RPMI8226 (cell line): ENCODE measurements at regions not wholly inside any gene's neighbourhood (a gene's known extent, or its start where the extent isn't known, plus 50 kb on each side); places are given as distances from the start of the nearest gene placed in this dataset.
"Not testable (repeated sequence)": the region's sequence is repeated elsewhere in the genome, so short reads cannot be mapped to it uniquely, and the experiment has no call there.

ENCODE experiments used
- DNase-seq: peaks from one replicate; pipeline ENCODE4 v3.0.0-alpha.2; 2015

DNA sequence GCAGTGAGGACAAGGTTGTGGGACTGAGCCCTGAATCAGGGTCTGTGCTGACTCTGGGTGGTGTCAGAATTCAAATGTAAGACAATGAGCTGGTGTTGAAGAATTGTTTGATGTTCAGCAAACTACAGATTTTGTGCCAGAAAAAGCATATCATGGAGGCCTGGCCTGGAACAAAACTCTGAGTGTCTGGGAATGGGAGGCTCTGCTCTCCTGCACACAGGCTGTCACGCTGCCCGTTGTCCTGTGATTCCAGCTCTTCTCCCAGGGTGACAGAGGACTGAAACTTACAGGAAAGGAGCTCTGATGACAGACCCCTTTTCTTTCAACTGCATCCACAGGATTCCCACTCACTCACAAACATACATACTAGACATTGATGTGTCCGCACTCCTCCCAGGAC is 120.1 kb downstream of the ZNF486 start:
- DNase-seq, result no peak

DNA sequence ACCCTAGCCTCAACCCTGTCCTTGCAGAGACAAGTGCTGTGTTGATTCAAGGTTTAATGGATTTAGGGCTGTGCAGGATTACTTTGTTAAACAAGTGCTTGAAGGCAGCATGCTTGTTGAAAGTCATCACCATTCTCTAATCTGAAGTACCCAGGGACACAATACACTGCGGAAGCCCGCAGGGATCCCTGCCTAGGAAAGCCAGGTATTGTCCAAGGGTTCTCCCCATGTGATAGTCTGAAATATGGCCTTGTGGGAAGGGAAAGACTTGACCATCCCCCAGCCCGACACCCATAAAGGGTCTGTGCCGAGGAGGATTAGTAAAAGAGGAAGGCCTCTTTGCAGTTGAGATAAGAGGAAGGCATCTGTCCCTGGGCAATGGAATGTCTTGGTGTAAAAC is 118.9 kb downstream of the ZNF486 start:
- DNase-seq, result not testable (repeated sequence)

DNA sequence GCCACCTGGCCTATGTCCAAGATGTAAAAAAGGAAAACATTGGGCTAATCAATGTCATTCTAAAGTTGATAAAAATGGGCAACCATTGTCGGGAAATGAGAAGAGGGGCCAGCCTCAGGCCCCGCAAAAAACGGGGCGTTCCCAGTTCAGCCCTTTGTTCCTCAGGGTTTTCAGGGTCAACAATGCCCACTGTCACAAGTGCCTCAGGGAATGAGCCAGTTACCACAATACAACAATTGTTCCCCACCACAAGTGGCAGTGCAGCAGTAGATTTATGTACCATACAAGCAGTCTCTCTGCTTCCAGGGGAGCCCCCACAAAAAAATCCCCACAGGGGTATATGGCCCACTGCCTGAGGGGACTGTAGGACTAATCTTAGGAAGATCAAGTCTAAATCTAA is 112.5 kb downstream of the ZNF486 start:
- DNase-seq, result no peak

DNA sequence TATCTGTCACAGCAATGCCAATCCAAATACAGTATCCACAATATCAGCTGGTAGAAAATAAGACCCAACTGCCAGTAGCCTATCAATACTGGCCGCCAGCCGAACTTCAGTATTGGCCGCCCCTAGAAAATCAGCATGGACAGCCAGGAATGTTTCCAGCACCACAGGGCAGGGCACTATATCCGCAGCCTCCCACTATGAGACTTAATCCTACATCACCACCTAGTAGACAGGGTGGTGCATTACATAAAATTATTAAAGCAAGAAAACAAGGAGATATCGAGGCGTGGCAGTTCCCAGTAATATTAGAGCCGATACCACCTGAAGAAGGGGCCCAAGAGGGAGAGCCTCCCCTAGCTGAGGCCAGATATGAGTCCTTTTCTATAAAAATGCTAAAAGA is 111.3 kb downstream of the ZNF486 start:
- no peak for DNase-seq

DNA sequence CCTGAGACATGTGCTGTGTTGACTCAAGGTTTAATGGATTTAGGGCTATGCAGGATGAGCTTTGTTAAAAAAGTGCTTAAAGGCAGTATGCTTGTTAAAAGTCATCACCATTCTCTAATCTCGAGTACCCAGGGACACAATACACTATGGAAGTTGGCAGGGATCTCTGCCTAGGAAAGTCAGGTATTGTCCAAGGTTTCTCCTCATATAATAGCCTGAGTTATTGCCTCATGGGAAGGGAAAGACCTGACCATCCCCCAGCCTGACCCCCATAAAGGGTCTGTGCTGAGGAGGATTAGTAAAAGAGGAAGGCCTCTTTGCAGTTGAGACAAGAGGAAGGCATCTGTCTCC is 109.7 kb downstream of the ZNF486 start:
- DNase-seq, result not testable (repeated sequence)

DNA sequence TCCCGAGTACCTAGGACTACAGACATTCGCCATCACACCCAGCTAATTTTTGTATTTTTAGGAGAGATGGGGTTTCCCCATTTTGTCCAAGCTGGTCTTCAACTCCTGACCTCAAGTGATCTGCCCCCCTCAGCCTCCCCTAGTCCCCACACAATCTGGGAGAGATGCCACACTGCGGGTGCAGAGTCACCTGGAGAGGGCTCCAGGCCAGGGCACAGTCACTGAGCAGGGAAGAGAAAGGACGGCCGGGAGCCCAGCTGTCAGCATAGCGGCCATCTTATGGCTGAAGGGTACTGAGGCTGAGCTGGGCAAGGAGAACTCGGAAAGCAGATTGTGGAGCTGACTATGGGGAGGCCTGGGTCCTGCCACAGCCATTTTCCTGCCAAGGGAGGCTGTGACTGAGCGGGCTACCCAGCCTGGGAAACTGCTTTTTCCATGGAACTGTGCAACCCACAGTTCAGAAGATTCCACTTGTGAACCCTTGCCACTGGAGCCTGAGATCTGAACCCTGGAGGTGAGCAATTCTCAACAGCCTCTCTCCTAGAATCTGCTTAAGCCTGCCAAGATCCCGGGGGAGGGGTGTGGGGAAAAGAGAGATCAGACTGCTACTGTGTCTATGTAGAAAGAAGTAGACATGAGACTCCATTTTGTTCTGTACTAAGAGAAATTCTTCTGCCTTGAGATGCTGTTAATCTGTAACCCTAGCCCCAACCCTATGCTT is 109.2 kb downstream of the ZNF486 start:
- DNase-seq, result no peak

DNA sequence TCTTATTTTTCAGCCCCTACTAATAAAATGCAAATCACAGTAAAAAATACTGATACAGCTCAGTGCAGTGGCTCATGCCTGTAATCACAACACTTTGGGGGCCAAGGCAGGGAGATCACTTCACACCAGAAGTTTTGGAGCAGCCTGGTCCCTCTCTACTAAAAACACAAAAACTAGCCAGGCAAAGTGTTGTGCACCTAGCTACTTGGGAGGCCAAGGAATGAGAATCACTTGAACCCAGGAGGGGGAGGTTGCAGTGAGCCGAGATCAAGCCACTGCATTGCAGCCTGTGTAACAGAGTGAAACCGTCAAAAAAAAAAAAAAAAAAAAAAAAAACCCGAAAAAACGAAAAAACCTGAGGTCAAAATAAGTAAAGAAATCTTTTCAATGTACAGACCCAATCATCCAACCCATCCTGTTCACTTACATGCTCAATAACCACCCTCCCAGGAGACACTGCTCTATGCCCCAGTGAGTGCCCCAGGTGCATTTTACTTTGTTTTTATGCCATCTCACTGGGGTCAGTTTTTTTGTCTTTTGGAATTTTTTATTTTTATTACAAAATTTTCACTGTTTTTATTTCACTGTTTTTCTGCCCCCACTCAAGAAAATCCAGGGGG is 107.0 kb downstream of the ZNF486 start:
- DNase-seq, result no peak

DNA sequence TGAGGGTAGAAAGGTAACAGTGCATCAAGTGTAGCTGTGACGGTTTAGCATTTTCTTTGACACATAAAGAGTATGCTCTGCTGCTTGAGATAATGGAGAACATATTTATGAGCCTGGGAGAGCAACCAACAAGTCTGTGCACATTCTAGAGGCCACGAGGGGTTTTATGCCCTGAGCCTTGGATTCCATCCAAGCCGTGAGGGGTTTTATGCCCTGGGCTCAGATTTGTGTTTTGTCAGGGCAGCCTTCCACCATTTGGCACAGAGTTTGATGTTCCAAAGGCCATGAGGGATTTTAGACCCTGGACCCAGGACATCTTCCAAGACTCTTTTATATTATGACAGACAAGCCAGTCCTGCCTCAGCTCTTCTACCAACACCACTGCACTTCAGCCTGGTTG is 106.4 kb downstream of the ZNF486 start:
- DNase-seq, result no peak

DNA sequence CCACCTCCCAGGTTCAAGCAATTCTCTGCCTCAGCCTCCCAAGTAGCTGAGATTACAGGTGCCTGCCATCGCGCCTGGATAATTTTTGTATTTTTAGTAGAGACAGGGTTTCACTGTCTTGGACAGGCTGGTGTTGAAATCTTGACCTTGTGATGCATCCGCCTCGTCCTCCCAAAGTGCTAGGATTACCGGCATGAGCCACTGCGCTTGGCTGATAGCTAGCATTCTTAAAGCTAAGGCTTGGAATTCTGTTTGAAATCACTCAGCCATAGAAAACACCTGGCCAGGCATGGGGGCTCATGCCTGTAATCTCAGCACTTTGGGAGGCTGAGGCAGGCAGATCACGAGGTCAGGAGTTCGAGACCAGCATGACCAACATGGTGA is 105.6 kb downstream of the ZNF486 start:
- DNase-seq, result not testable (repeated sequence)

DNA sequence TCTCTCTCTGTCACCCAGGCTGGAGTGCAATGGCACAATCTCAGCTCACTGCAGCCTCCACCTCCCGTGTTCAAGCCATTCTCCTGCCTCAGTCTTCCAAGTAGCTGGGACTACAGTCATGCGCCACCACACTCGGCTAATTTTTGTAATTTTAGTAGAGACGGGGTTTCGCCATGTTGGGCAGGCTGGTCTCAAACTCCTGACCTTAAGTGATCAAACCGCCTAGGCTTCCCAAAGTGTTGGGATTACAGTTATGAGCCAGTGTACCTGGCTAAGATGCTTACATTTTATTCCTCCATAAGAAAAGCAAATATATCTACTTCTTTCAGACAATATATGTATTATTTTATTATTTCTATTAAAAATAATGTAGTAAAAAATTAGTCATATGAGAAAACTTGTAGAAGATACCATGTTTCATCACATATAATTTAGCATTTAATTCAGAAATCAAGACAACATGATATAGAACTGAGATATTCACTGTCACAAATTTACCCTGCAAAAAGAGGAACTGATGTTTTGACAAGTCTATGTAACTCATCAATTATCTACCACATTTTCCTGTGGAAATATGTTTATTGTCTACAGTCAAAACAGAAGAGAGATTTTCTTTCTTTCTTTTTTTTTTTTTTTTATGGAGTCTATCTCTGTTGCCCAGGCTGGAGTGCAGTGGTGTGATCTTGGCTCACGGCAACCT is 105.1 kb downstream of the ZNF486 start:
- not testable (repeated sequence) for DNase-seq

DNA sequence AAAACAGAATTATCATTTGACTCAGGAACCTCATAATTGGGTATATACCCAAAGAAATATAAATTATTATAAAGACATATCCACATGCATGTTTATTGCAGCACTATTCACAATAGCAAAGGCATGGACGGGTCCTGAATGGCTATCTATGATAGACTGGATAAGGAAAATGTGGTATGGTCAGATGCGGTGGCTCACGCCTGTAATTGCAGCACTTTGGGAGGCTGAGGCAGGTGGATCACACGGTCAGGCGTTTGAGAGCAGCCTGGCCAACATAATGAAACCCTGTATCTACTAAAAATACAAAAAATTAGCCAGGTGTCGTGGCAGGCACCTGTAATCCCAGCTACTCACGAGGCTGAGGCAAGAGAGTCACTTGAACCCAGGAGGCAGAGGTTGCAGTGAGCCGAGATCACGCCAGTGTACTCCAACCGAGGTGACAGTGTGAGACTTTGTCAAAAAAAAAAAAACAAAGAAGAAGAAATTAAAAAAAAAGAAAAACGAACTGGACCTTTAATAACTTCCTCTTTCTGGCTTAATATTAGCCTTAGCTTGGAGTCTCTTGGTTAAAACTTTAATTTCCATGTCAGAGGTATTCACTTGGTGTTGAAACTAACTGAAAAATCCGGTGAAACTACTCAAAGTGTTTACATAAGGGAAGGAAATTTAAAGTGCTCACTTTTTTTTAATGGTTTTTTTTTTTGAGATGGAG is 104.4 kb downstream of the ZNF486 start:
- DNase-seq, result no peak

DNA sequence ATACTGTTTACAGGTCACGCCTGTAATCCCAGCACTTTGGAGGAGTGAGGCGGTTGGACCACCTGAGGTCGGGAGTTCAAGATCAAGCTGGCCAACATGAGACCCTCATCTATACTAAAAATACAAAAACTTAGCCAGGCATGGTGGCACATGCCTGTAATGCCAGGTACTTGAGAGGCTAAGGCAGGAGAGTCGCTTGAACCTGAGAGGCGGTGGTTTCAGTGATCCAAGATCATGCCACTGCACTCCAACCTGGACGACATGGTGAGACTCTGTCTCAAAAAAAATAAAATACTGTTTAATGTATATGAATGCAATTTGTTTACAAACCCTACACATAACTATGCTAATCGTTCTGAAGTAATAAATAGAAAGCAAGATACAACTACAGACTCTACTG is 102.4 kb downstream of the ZNF486 start:
- no peak for DNase-seq

DNA sequence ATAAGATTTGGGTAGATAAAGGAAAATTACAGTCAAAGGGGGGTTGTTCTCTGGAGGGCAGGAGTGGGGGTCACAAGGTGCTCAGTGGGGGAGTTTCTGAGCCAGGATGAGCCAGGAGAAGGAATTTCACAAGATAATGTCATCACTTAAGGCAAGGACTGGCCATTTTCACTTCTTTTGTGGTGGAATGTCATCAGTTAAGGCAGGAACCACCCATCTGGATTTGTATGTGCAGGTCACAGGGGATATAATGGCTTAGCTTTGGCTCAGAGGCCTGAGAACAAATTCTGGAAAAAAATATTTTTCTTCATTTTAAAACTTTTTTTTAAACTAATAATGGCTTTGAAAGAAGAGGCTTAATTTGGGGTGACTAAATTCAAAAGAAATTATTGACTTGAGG is 94.5 kb downstream of the ZNF486 start:
- DNase-seq, result not testable (repeated sequence)

DNA sequence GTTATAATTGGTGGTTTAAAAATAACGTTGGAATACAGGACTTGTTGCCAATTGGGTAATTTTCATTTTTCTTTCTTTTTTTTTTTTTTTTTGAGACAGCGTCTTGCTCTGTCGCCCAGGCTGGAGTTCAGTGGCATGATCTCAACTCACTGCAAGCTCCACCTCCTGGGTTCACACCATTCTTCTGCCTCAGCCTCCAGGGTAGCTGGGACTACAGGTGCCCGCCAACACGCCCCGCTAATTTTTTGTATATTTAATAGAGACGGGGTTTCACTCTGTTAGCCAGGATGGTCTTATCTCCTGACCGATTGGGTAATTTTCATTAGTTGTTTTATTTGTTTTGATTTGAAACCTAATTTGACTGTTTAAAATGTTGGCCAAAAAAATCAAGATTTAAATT is 93.7 kb downstream of the ZNF486 start:
- DNase-seq, result not testable (repeated sequence)

DNA sequence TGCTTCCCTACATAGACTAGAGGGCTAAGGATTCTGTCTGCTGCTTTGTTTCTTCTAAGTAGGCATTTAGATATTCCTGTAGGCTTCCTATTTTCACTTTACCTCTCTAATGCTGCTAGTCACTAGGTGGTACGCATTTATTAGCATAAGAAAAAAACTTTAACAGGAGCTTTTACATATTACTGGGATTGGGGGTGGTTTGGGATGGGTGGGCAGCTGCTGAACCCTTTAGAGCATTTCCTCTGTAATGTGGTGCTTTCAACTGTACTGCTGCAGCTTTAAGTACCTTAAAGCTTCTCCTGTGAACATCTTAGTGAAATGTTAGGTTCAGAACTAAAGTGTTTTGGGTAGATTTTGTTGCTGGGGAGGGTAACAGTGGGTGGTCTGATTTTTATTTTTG is 92.6 kb downstream of the ZNF486 start:
- no peak for DNase-seq

DNA sequence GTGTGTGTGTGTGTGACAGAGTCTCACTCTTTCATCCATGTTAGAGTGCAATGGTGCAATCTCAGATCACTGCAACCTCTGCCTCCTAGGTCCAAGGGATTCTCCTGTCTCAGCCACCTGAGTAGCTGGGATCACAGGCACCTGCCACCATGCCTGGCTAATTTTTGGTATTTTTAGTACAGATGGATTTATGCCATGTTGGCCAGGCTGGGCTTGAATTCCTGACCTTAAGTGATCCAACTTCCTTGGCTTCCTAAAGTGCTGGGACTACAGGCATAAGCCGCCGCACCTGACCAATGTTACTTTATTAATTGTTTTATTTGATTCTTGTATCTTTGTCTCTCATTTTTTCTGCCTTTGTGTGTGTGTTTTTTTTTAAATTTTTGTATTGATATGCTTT is 89.6 kb downstream of the ZNF486 start:
- DNase-seq, result no peak

DNA sequence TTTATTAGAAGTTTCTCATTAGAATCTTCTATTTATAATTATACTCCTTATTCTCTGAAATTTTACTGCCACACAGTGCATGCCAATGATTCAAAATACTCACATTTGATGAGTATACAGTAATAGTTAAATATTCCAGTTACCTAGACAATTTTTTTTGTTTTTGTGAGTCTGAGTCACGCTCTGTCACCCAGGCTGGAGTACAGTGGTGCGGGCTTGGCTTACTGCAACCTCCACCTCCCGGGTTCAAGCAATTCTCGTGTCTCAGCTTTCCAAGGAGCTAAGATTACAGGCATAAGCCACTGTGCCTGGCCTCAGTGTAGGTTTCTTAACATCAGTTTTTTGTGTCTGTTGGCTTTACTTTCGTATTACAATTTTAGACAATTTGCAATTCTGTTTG is 87.1 kb downstream of the ZNF486 start:
- no peak for DNase-seq

DNA sequence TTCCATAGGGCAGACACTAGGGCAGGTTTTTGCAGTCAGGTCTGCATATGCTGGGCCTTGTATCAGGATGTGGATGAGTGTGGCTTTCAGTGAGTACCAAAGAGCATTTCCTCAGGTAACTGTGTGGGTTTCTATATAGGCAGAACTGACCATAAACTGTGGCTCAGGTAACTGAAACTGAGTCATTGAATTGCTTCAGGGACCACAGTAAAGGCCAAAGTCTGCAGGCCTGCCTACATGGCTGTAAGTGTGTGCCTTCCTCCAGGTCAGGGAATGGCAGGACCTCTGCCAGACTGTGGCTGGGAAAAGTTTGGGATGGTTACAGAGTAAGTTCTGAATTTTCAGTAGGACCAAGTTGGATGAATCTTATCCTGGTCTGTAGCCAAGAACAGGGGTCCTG is 85.6 kb downstream of the ZNF486 start:
- DNase-seq, result no peak

DNA sequence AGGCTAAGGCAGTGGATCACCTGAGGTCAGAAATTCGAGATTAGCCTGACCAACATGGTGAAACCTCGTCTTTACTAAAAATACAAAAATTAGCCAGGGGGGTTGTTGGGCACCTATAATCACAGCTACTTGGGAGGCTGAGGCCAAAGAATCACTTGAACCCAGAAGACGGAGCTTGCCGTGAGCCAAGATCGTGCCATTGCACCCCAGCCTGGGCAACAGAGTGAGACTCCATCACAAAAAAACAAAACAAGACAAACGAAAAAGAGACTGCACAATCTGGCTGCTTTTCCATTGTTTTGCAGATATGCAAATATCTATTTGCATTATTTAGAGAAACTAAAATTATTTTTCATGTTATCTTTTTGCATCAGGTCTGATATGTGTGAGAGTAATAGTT is 83.6 kb downstream of the ZNF486 start:
- DNase-seq, result no peak

DNA sequence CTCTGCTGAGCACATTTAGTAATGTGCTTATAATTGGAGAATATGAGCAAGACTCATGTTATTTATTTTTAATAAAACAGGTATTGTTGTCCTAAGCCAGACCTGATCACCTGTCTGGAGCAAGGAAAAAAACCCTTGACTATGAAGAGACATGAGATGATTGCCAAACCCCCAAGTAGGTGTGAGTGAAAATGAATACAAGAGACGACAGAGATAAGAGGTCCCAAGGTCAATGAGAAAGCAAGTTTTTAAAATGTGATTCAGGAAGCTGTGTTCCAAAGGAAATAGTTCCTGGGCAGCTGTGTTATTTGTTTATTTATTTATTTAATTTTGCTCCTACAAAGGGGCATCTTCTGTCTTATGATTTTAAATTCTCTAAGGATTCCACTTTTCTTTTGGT is 83.1 kb downstream of the ZNF486 start:
- no peak for DNase-seq
